Activated CD8-positive, alpha-beta T cell treated with anti-CD3 and anti-CD28 coated beads, Interleukin-2, amount 10 ng/mL, durations not matched to agents 7 days and 5 days (primary cell): ENCODE measurements at regions not wholly inside any gene's neighbourhood (a gene's known extent, or its start where the extent isn't known, plus 50 kb on each side); places are given as distances from the start of the nearest gene placed in this dataset.

Experiments used
- ATAC-seq: fragments of 150-1000 bp; cut with Tn5 transposase; one replicate; pipeline ENCODE4 v1.10.0; 2021; ENCODE audit warnings: moderate library complexity
- CTCF ChIA-PET: fragments of 350-600 bp; sonication (Branson Sonifier 250); formaldehyde crosslinking; loops from one replicate; lab custom pipeline; 2021; ENCODE audit warnings: antibody characterized with exemption; lab: Charles Lee
- POLR2A ChIA-PET: fragments of 350-600 bp; sonication (Branson Sonifier 250); formaldehyde crosslinking; loops from one replicate; lab custom pipeline; 2021; ENCODE audit warnings: antibody characterized with exemption; lab: Charles Lee
- DNase-seq: peaks from one replicate; pipeline ENCODE4 v3.0.0-alpha.2; 2020
- H3K27ac Mint-ChIP-seq: one replicate; pipeline ENCODE4 v1.8.0; 2021; ENCODE audit warnings: mild to moderate bottlenecking, mixed read lengths
- H3K27me3 Mint-ChIP-seq: one replicate; pipeline ENCODE4 v1.8.0; 2021; ENCODE audit warnings: low read depth, mixed read lengths
- H3K36me3 Mint-ChIP-seq: one replicate; pipeline ENCODE4 v1.8.0; 2021; ENCODE audit warnings: low read depth, mixed read lengths
- H3K4me1 Mint-ChIP-seq: one replicate; pipeline ENCODE4 v1.8.0; 2021; ENCODE audit warnings: low read depth, mixed read lengths
- H3K4me3 Mint-ChIP-seq: one replicate; pipeline ENCODE4 v1.8.0; 2021; ENCODE audit warnings: mild to moderate bottlenecking, mixed read lengths
- H3K9me3 Mint-ChIP-seq: one replicate; pipeline ENCODE4 v1.8.0; 2022; ENCODE audit warnings: mixed read lengths; ENCODE audit not compliant: insufficient read depth

DNA sequence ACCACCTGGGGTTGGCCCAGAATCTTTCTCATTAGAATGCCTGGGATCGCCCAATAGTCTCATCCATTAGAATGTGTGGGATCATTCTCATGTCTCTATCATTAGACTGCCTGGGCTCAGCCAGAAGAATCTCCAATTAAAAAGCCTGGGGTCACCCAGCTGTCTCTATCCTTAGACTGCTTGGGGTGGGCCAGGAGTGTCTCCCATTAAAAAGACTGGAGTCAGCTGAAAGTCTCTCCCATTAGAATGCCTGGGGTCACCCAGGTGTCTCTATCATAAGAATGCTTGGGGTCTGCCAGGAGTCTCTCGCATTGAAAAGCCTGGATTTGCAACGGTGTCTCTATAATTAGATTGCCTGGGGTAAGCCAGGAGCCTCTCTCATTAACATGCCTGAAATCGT lies 2225.7 kb downstream of the TP53TG3F start:
- Mint-ChIP-seq H3K36me3 (no peaks in the 10 kb centered on the region), H3K4me3 (no peak overlapping the region), H3K27ac (no peak overlapping the region), H3K9me3 (peaks cover 54% of the 10 kb centered on the region), H3K27me3 (no peaks in the 10 kb centered on the region), H3K4me1 (no peaks in the 10 kb centered on the region)
- no peak for DNase-seq
- POLR2A ChIA-PET: no interaction called here
- CTCF ChIA-PET: no interaction called here
- no peak for ATAC-seq

DNA sequence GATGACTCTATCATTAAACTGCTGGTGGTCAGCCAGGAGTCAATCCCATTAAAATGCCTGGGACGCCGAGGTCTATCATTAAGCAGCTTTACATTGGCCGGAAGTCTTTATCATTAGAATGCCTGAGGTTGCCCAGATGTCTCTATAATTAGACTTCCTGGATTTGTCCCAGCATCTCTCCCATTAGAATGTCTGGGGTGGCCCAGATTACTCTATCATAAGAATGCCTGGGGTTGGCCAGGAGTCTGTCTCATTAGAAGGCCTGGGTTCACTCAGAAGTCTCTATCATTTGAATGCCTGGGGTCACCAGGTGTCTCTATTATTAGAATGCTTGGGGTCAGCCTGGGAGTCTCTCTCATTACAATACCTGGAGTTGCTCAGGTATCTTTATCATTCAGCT lies 2227.2 kb downstream of the TP53TG3F start:
- CTCF ChIA-PET: no interaction called here
- Mint-ChIP-seq H3K4me3 (no peak overlapping the region), H3K27me3 (no peaks in the 10 kb centered on the region), H3K4me1 (no peaks in the 10 kb centered on the region), H3K36me3 (no peaks in the 10 kb centered on the region), H3K27ac (no peak overlapping the region), H3K9me3 (peaks cover 69% of the 10 kb centered on the region)
- POLR2A ChIA-PET: no interaction called here
- no peak for DNase-seq
- ATAC-seq: no peak

DNA sequence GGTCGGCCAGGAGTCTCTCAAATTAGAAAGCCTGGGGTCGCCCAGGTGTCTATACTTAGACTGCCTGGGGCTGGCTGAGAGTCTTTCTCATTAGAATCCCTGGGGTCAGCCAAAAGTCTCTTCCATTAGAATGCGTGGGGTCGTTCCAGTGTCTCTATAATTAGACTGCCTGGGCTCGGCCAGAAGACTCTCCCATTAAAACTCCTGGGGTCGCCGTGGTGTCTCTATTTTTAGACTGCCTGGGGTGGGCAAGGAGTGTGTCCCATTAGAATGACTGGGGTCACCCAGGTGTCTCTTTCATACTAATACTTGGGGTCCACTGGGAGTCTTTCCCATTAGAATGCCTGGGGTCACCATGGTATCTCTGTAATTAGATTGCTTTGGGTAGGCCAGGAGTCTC lies 2227.7 kb downstream of the TP53TG3F start:
- no peaks in the 10 kb centered on the region for H3K36me3 Mint-ChIP-seq
- no peaks in the 10 kb centered on the region for H3K27me3 Mint-ChIP-seq
- ATAC-seq (no peak), DNase-seq (no peak)
- CTCF ChIA-PET: no interaction called here
- no peaks in the 10 kb centered on the region for H3K4me1 Mint-ChIP-seq
- POLR2A ChIA-PET: no interaction called here
- no peak overlapping the region for H3K27ac Mint-ChIP-seq
- peaks cover 69% of the 10 kb centered on the region for H3K9me3 Mint-ChIP-seq
- no peak overlapping the region for H3K4me3 Mint-ChIP-seq

DNA sequence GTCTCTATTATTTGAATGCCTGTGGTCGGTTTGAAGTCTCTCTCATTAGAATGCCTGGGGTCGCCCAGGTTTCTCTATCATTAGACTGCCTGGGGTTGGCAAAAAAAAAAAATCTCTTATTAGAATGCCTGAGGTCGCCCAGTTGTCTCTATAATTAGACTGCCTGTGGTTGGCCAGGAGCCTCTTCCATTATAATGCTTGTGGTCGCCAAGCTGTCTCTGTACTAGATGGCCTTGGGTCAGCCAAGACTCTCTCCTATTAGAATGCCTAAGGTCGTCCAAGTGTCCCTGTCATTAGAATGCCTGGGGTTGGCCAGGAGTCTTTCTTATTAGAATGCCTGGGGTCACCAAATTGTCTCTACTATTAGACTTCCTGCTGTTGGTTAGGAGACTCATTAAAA lies 2228.4 kb downstream of the TP53TG3F start:
- no peak for ATAC-seq
- no peaks in the 10 kb centered on the region for H3K36me3 Mint-ChIP-seq

DNA sequence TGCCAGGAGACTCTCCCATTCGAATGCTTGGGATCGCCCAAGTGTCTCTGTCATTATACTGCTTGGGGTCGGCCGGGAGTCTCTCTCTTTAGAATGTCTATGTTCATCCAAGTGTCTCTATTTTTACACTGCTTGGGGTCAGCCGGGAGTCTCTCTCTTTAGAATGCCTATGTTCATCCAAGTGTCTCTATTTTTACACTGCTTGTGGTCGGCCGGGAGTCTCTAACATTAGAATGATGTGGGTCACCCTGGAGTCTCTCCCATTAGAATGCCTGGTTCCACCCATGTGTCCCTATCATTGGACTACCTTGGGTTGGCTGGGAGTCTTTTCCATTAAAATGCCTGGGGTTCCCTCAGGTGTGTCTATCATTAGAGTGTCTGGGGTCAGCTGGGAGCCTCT lies 2230.4 kb downstream of the TP53TG3F start:
- CTCF ChIA-PET: no interaction called here
- peaks cover 83% of the 10 kb centered on the region for H3K9me3 Mint-ChIP-seq
- POLR2A ChIA-PET: no interaction called here

More for the DNA sequence above, 2228.4 kb downstream of the TP53TG3F start:
- CTCF ChIA-PET: no interaction called here
- Mint-ChIP-seq H3K9me3 (peaks cover 74% of the 10 kb centered on the region), H3K4me1 (no peaks in the 10 kb centered on the region), H3K4me3 (no peak overlapping the region), H3K27ac (no peak overlapping the region), H3K27me3 (no peaks in the 10 kb centered on the region)
- no peak for DNase-seq
- POLR2A ChIA-PET: no interaction called here

GRCh38 chr16:35690413-35690812 lies 2231.0 kb downstream of the TP53TG3F start:
- no peak overlapping the region for H3K27ac Mint-ChIP-seq
- ChIA-PET CTCF (no interaction called here), POLR2A (no interaction called here)
- no peaks in the 10 kb centered on the region for H3K4me1 Mint-ChIP-seq
- no peaks in the 10 kb centered on the region for H3K36me3 Mint-ChIP-seq
- H3K27me3 Mint-ChIP-seq: no peaks in the 10 kb centered on the region
- H3K9me3 Mint-ChIP-seq: peaks cover 86% of the 10 kb centered on the region
- DNase-seq (no peak), ATAC-seq (no peak)
- no peak overlapping the region for H3K4me3 Mint-ChIP-seq

More for the DNA sequence above, 2230.4 kb downstream of the TP53TG3F start:
- ATAC-seq (no peak), DNase-seq (no peak)
- H3K4me3 Mint-ChIP-seq: no peak overlapping the region
- H3K4me1 Mint-ChIP-seq: no peaks in the 10 kb centered on the region
- no peaks in the 10 kb centered on the region for H3K27me3 Mint-ChIP-seq
- H3K27ac Mint-ChIP-seq: no peak overlapping the region
- no peaks in the 10 kb centered on the region for H3K36me3 Mint-ChIP-seq

GRCh38 chr16:35691057-35691456 lies 2231.6 kb downstream of the TP53TG3F start:
- POLR2A ChIA-PET: no interaction called here
- H3K9me3 Mint-ChIP-seq: peaks cover 88% of the 10 kb centered on the region

GRCh38 chr16:35692824-35693223 lies 2233.4 kb downstream of the TP53TG3F start:
- Mint-ChIP-seq H3K4me3 (no peak overlapping the region), H3K27ac (no peak overlapping the region), H3K4me1 (no peaks in the 10 kb centered on the region), H3K27me3 (no peaks in the 10 kb centered on the region), H3K9me3 (peaks cover 74% of the 10 kb centered on the region), H3K36me3 (no peaks in the 10 kb centered on the region)
- ChIA-PET POLR2A (no interaction called here), CTCF (no interaction called here)
- DNase-seq: no peak
- no peak for ATAC-seq

More at GRCh38 chr16:35691057-35691456, 2231.6 kb downstream of the TP53TG3F start:
- H3K36me3 Mint-ChIP-seq: no peaks in the 10 kb centered on the region
- ATAC-seq (no peak), DNase-seq (no peak)
- CTCF ChIA-PET: no interaction called here
- H3K4me1 Mint-ChIP-seq: no peaks in the 10 kb centered on the region
- H3K27ac Mint-ChIP-seq: no peak overlapping the region
- H3K4me3 Mint-ChIP-seq: no peak overlapping the region
- no peaks in the 10 kb centered on the region for H3K27me3 Mint-ChIP-seq

- no peak for ATAC-seq
Measured at GRCh38 chr16:35706901-35707300, 2247.5 kb downstream of the TP53TG3F start.

GRCh38 chr16:35711435-35711834 lies 2252.0 kb downstream of the TP53TG3F start:
- peaks cover 51% of the 10 kb centered on the region for H3K9me3 Mint-ChIP-seq
- no peaks in the 10 kb centered on the region for H3K36me3 Mint-ChIP-seq
- ChIA-PET POLR2A (no interaction called here), CTCF (no interaction called here)
- H3K27me3 Mint-ChIP-seq: no peaks in the 10 kb centered on the region
- no peak overlapping the region for H3K4me3 Mint-ChIP-seq
- DNase-seq: no peak
- no peaks in the 10 kb centered on the region for H3K4me1 Mint-ChIP-seq
- H3K27ac Mint-ChIP-seq: no peak overlapping the region
- ATAC-seq: no peak

More at GRCh38 chr16:35706901-35707300, 2247.5 kb downstream of the TP53TG3F start:
- Mint-ChIP-seq H3K4me3 (no peak overlapping the region), H3K36me3 (no peaks in the 10 kb centered on the region), H3K9me3 (peaks cover 36% of the 10 kb centered on the region), H3K27ac (no peak overlapping the region), H3K27me3 (no peaks in the 10 kb centered on the region), H3K4me1 (no peaks in the 10 kb centered on the region)
- ChIA-PET POLR2A (no interaction called here), CTCF (no interaction called here)
- DNase-seq: no peak

GRCh38 chr16:35711958-35712357 lies 2252.5 kb downstream of the TP53TG3F start:
- Mint-ChIP-seq H3K36me3 (no peaks in the 10 kb centered on the region), H3K4me3 (no peak overlapping the region), H3K27me3 (no peaks in the 10 kb centered on the region), H3K9me3 (peaks cover 48% of the 10 kb centered on the region), H3K27ac (no peak overlapping the region), H3K4me1 (no peaks in the 10 kb centered on the region)
- DNase-seq: no peak
- ATAC-seq: no peak
- POLR2A ChIA-PET: no interaction called here
- CTCF ChIA-PET: no interaction called here

DNA sequence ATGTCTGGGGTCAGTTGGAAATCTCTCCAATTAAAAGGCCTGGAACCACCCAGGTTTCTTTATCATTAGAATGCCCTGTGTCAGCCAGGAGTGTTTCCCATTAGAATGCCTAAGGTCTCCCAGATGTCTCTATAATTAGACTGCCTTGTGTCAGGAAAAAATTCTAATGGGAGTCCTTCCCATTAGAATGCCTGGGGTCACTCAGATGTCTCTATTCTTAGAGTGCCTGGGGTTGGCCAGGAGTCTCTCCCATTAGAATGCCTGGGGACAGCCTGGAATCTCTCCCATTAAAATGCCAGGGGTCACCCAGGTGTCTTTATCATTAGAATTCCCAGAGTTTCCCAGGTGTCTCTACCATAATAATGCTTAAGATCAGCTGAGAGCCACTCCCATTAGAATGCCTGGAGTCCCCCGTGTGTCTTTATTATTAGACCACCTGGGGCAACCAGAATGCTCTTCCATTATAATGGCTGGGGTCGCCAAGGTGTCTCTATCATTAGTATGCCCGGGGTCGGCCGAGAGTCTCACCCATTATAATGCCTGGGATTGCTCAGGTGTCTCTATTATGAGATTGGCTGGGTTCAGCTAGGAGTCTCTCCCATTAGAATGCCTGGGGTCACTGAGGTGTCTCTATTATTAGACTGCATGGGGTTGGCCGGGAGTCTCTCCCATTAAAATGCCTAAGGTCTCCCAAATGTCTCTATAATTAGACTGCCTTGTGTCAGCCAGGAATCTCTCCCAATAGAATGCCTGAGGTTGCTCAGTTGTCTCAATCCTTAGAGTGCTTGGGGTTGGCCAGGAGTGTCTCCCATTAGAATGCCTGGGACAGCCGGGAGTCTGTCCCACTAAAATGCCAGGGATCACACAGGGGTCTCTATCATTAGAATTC lies 2254.6 kb downstream of the TP53TG3F start:
- Mint-ChIP-seq H3K27ac (no peak overlapping the region), H3K9me3 (peaks cover 52% of the 10 kb centered on the region), H3K36me3 (no peaks in the 10 kb centered on the region), H3K4me1 (no peaks in the 10 kb centered on the region), H3K4me3 (no peak overlapping the region), H3K27me3 (no peaks in the 10 kb centered on the region)
- CTCF ChIA-PET: no interaction called here
- no peak for DNase-seq
- no peak for ATAC-seq
- POLR2A ChIA-PET: no interaction called here
